HG03520 (cell line): ENCODE measurements at regions not wholly inside any gene's neighbourhood (a gene's known extent, or its start where the extent isn't known, plus 50 kb on each side); places are given as distances from the start of the nearest gene placed in this dataset.

Source experiments
- ATAC-seq: cut with Tn5 transposase; IDR thresholded peaks from one replicate; pipeline ENCODE4 v1.9.1; 2021; ENCODE audit warnings: mild to moderate bottlenecking, moderate library complexity; ENCODE audit not compliant: unreplicated experiment

GRCh38 chr5:2181149-2181548 is 298.4 kb upstream of the IRX4 start:
- ATAC-seq = no peak

- ATAC-seq = no peak
These were observed 297.7 kb upstream of the IRX4 start for GRCh38 chr5:2180456-2180855.

- ATAC-seq = no peak
These were observed 297.1 kb upstream of the IRX4 start for GRCh38 chr5:2179861-2180260.

- ATAC-seq = no peak
These were observed 295.8 kb upstream of the IRX4 start for GRCh38 chr5:2178528-2178927.

GRCh38 chr5:2178071-2178477 is 295.3 kb upstream of the IRX4 start:
- ATAC-seq = no peak

GRCh38 chr5:2177244-2177643 is 294.5 kb upstream of the IRX4 start:
- no peak for ATAC-seq

GRCh38 chr5:2176581-2176980 is 293.9 kb upstream of the IRX4 start:
- ATAC-seq = no peak

GRCh38 chr5:2175842-2176404 is 293.2 kb upstream of the IRX4 start:
- no peak for ATAC-seq

- ATAC-seq = no peak
These were observed 292.3 kb upstream of the IRX4 start for GRCh38 chr5:2175041-2175440.

- no peak for ATAC-seq
These were observed 291.8 kb upstream of the IRX4 start for GRCh38 chr5:2174538-2174937.

- no peak for ATAC-seq
These were observed 290.6 kb upstream of the IRX4 start for GRCh38 chr5:2173151-2173834.

GRCh38 chr5:2172471-2172870 is 289.7 kb upstream of the IRX4 start:
- no peak for ATAC-seq

GRCh38 chr5:2170761-2171160 is 288.0 kb upstream of the IRX4 start:
- ATAC-seq = no peak

GRCh38 chr5:2169850-2170760 is 287.4 kb upstream of the IRX4 start:
- ATAC-seq = no peak

- ATAC-seq = no peak
These were observed 286.7 kb upstream of the IRX4 start for GRCh38 chr5:2169430-2169808.

GRCh38 chr5:2168601-2169429 is 286.1 kb upstream of the IRX4 start:
- ATAC-seq = no peak

GRCh38 chr5:2167671-2168070 is 284.9 kb upstream of the IRX4 start:
- ATAC-seq = no peak

- no peak for ATAC-seq
These were observed 284.3 kb upstream of the IRX4 start for GRCh38 chr5:2166979-2167377.

GRCh38 chr5:2166306-2166978 is 283.7 kb upstream of the IRX4 start:
- ATAC-seq = no peak

GRCh38 chr5:2165615-2166305 is 283.0 kb upstream of the IRX4 start:
- no peak for ATAC-seq
